Tongue (tissue), 1 donor: ENCODE measurements at regions not wholly inside any gene's neighbourhood (a gene's known extent, or its start where the extent isn't known, plus 50 kb on each side); places are given as distances from the start of the nearest gene placed in this dataset.

ENCODE experiments used
- DNase-seq: peaks from one replicate; pipeline ENCODE4 v3.0.0-alpha.2; 2015

GRCh38 chr9:134275375-134275774 is 50.9 kb upstream of the RXRA start:
- no peak for DNase-seq

DNA sequence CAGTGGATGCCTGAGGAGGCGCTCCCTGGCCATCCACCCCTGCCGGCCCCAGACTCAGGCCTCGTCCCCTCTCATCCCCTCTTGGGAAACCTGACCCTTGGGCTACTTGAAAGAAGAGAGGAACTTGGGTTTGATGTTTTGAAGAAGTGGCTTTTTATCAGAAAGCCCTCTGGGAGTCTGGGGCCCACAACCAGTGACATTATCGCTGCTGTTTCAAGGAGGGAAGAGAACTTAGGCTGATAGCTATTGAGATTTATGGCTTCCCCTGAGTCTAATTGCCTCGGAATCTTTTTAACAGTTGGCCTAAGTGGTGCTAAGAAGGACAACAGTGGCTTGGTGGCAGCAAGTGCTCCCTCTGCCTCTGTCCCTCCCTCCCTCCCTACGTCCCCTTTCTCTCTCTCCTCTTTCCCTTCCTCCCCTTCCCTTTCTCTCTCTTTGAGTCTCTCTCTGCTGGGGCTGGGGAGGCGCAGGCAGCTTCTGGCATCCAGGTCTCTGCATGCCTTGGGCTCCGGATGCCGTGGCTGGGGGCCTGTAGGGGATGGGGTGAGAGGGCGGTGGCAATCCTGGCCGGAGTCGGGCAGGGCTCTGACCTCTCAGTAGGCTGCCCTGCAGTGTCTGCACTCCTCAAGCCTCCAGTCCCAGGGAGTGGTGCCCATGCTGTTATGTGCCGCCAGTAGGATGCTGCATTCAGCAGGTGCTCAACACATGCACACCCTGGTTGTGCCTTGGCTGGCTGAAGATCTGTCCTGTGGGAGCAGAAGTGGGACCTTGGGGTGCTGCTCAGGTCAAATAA is 49.6 kb upstream of the RXRA start:
- DNase-seq = no peak
